ENCODE measurements at regions not wholly inside any gene's neighbourhood (a gene's known extent, or its start where the extent isn't known, plus 50 kb on each side); places are given as distances from the start of the nearest gene placed in this dataset.

- Histone ChIP-seq H3K79me2 (ENCODE audit: control insufficient read depth, insufficient read depth, low read length, unreplicated experiment) (no peaks in the 10 kb centered on the region), H3K27me3 (ENCODE audit: insufficient read depth, low read length) (no peaks in the 10 kb centered on the region), H3K27ac (ENCODE audit: low read depth, low read length) (no peak overlapping the region), H3K4me1 (ENCODE audit: control insufficient read depth, insufficient read depth, low read length, unreplicated experiment) (no peaks in the 10 kb centered on the region), H3K4me3 (ENCODE audit: low read depth, low read length) (no peak overlapping the region), H2AFZ (ENCODE audit: low read length, unreplicated experiment) (no peak overlapping the region), H3K36me3 (ENCODE audit: insufficient read depth, low read length) (no peaks in the 10 kb centered on the region)
Measured at GRCh38 chr9:82558346-82558745, 504.6 kb downstream of the RASEF start.

- Histone ChIP-seq H3K36me3 (ENCODE audit: insufficient read depth, low read length) (no peaks in the 10 kb centered on the region), H3K27me3 (ENCODE audit: insufficient read depth, low read length) (no peaks in the 10 kb centered on the region), H3K4me3 (ENCODE audit: low read depth, low read length) (no peak overlapping the region), H3K4me1 (ENCODE audit: control insufficient read depth, insufficient read depth, low read length, unreplicated experiment) (no peaks in the 10 kb centered on the region), H3K79me2 (ENCODE audit: control insufficient read depth, insufficient read depth, low read length, unreplicated experiment) (no peaks in the 10 kb centered on the region), H2AFZ (ENCODE audit: low read length, unreplicated experiment) (no peak overlapping the region), H3K27ac (ENCODE audit: low read depth, low read length) (no peak overlapping the region)
Measured at GRCh38 chr9:82558855-82559630, 503.9 kb downstream of the RASEF start.

GRCh38 chr9:82560036-82560435 lies 502.9 kb downstream of the RASEF start:
- H2AFZ ChIP-seq (ENCODE audit: low read length, unreplicated experiment) = no peak overlapping the region
- H3K4me3 ChIP-seq (ENCODE audit: low read depth, low read length) = no peak overlapping the region
- H3K4me1 ChIP-seq (ENCODE audit: control insufficient read depth, insufficient read depth, low read length, unreplicated experiment) = no peaks in the 10 kb centered on the region
- no peaks in the 10 kb centered on the region for H3K27me3 ChIP-seq (ENCODE audit: insufficient read depth, low read length)
- H3K36me3 ChIP-seq (ENCODE audit: insufficient read depth, low read length) = no peaks in the 10 kb centered on the region
- H3K79me2 ChIP-seq (ENCODE audit: control insufficient read depth, insufficient read depth, low read length, unreplicated experiment) = no peaks in the 10 kb centered on the region
- H3K27ac ChIP-seq (ENCODE audit: low read depth, low read length) = no peak overlapping the region

GRCh38 chr9:82560457-82560904 lies 502.5 kb downstream of the RASEF start:
- Histone ChIP-seq H2AFZ (ENCODE audit: low read length, unreplicated experiment) (no peak overlapping the region), H3K4me3 (ENCODE audit: low read depth, low read length) (no peak overlapping the region), H3K27ac (ENCODE audit: low read depth, low read length) (no peak overlapping the region), H3K4me1 (ENCODE audit: control insufficient read depth, insufficient read depth, low read length, unreplicated experiment) (no peaks in the 10 kb centered on the region), H3K27me3 (ENCODE audit: insufficient read depth, low read length) (no peaks in the 10 kb centered on the region), H3K36me3 (ENCODE audit: insufficient read depth, low read length) (no peaks in the 10 kb centered on the region), H3K79me2 (ENCODE audit: control insufficient read depth, insufficient read depth, low read length, unreplicated experiment) (no peaks in the 10 kb centered on the region)

GRCh38 chr9:82563094-82563493 lies 499.8 kb downstream of the RASEF start:
- Histone ChIP-seq H2AFZ (ENCODE audit: low read length, unreplicated experiment) (no peak overlapping the region), H3K79me2 (ENCODE audit: control insufficient read depth, insufficient read depth, low read length, unreplicated experiment) (no peaks in the 10 kb centered on the region), H3K27ac (ENCODE audit: low read depth, low read length) (no peak overlapping the region), H3K27me3 (ENCODE audit: insufficient read depth, low read length) (no peaks in the 10 kb centered on the region), H3K4me1 (ENCODE audit: control insufficient read depth, insufficient read depth, low read length, unreplicated experiment) (no peaks in the 10 kb centered on the region), H3K36me3 (ENCODE audit: insufficient read depth, low read length) (no peaks in the 10 kb centered on the region), H3K4me3 (ENCODE audit: low read depth, low read length) (no peak overlapping the region)

- no peak overlapping the region for H3K4me3 ChIP-seq (ENCODE audit: low read depth, low read length)
- H3K27ac ChIP-seq (ENCODE audit: low read depth, low read length) = no peak overlapping the region
- no peak overlapping the region for H2AFZ ChIP-seq (ENCODE audit: low read length, unreplicated experiment)
- H3K27me3 ChIP-seq (ENCODE audit: insufficient read depth, low read length) = no peaks in the 10 kb centered on the region
- no peaks in the 10 kb centered on the region for H3K79me2 ChIP-seq (ENCODE audit: control insufficient read depth, insufficient read depth, low read length, unreplicated experiment)
- H3K4me1 ChIP-seq (ENCODE audit: control insufficient read depth, insufficient read depth, low read length, unreplicated experiment) = no peaks in the 10 kb centered on the region
- H3K36me3 ChIP-seq (ENCODE audit: insufficient read depth, low read length) = no peaks in the 10 kb centered on the region
Measured at GRCh38 chr9:82563841-82564240, 499.1 kb downstream of the RASEF start.

- no peaks in the 10 kb centered on the region for H3K36me3 ChIP-seq (ENCODE audit: insufficient read depth, low read length)
- H2AFZ ChIP-seq (ENCODE audit: low read length, unreplicated experiment) = no peak overlapping the region
- H3K4me3 ChIP-seq (ENCODE audit: low read depth, low read length) = no peak overlapping the region
- no peaks in the 10 kb centered on the region for H3K79me2 ChIP-seq (ENCODE audit: control insufficient read depth, insufficient read depth, low read length, unreplicated experiment)
- no peak overlapping the region for H3K27ac ChIP-seq (ENCODE audit: low read depth, low read length)
- no peaks in the 10 kb centered on the region for H3K4me1 ChIP-seq (ENCODE audit: control insufficient read depth, insufficient read depth, low read length, unreplicated experiment)
- no peaks in the 10 kb centered on the region for H3K27me3 ChIP-seq (ENCODE audit: insufficient read depth, low read length)
Measured at GRCh38 chr9:82565188-82565969, 497.6 kb downstream of the RASEF start.

- no peaks in the 10 kb centered on the region for H3K27me3 ChIP-seq (ENCODE audit: insufficient read depth, low read length)
- no peaks in the 10 kb centered on the region for H3K4me1 ChIP-seq (ENCODE audit: control insufficient read depth, insufficient read depth, low read length, unreplicated experiment)
- no peak overlapping the region for H3K27ac ChIP-seq (ENCODE audit: low read depth, low read length)
- H2AFZ ChIP-seq (ENCODE audit: low read length, unreplicated experiment) = no peak overlapping the region
- H3K36me3 ChIP-seq (ENCODE audit: insufficient read depth, low read length) = no peaks in the 10 kb centered on the region
- H3K4me3 ChIP-seq (ENCODE audit: low read depth, low read length) = no peak overlapping the region
- no peaks in the 10 kb centered on the region for H3K79me2 ChIP-seq (ENCODE audit: control insufficient read depth, insufficient read depth, low read length, unreplicated experiment)
Measured at GRCh38 chr9:82567953-82568352, 495.0 kb downstream of the RASEF start.

- H3K79me2 ChIP-seq (ENCODE audit: control insufficient read depth, insufficient read depth, low read length, unreplicated experiment) = no peaks in the 10 kb centered on the region
- H3K27me3 ChIP-seq (ENCODE audit: insufficient read depth, low read length) = no peaks in the 10 kb centered on the region
- no peaks in the 10 kb centered on the region for H3K4me1 ChIP-seq (ENCODE audit: control insufficient read depth, insufficient read depth, low read length, unreplicated experiment)
- H3K27ac ChIP-seq (ENCODE audit: low read depth, low read length) = no peak overlapping the region
- no peak overlapping the region for H3K4me3 ChIP-seq (ENCODE audit: low read depth, low read length)
- H2AFZ ChIP-seq (ENCODE audit: low read length, unreplicated experiment) = no peak overlapping the region
- no peaks in the 10 kb centered on the region for H3K36me3 ChIP-seq (ENCODE audit: insufficient read depth, low read length)
Measured at GRCh38 chr9:82570226-82570625, 492.7 kb downstream of the RASEF start.

GRCh38 chr9:82571540-82571939 lies 491.4 kb downstream of the RASEF start:
- no peak overlapping the region for H3K27ac ChIP-seq (ENCODE audit: low read depth, low read length)
- no peaks in the 10 kb centered on the region for H3K27me3 ChIP-seq (ENCODE audit: insufficient read depth, low read length)
- H3K4me3 ChIP-seq (ENCODE audit: low read depth, low read length) = no peak overlapping the region
- no peaks in the 10 kb centered on the region for H3K36me3 ChIP-seq (ENCODE audit: insufficient read depth, low read length)
- H2AFZ ChIP-seq (ENCODE audit: low read length, unreplicated experiment) = no peak overlapping the region
- H3K79me2 ChIP-seq (ENCODE audit: control insufficient read depth, insufficient read depth, low read length, unreplicated experiment) = no peaks in the 10 kb centered on the region
- H3K4me1 ChIP-seq (ENCODE audit: control insufficient read depth, insufficient read depth, low read length, unreplicated experiment) = no peaks in the 10 kb centered on the region

GRCh38 chr9:82572146-82572545 lies 490.8 kb downstream of the RASEF start:
- Histone ChIP-seq H3K79me2 (ENCODE audit: control insufficient read depth, insufficient read depth, low read length, unreplicated experiment) (no peaks in the 10 kb centered on the region), H3K36me3 (ENCODE audit: insufficient read depth, low read length) (no peaks in the 10 kb centered on the region), H3K27ac (ENCODE audit: low read depth, low read length) (no peak overlapping the region), H3K27me3 (ENCODE audit: insufficient read depth, low read length) (no peaks in the 10 kb centered on the region), H2AFZ (ENCODE audit: low read length, unreplicated experiment) (no peak overlapping the region), H3K4me1 (ENCODE audit: control insufficient read depth, insufficient read depth, low read length, unreplicated experiment) (no peaks in the 10 kb centered on the region), H3K4me3 (ENCODE audit: low read depth, low read length) (no peak overlapping the region)

Data from ACC112 (cell line).